ENCODE measurements at regions not wholly inside any gene's neighbourhood (a gene's known extent, or its start where the extent isn't known, plus 50 kb on each side); places are given as distances from the start of the nearest gene placed in this dataset.

GRCh38 chr1:195789321-195789720 lies 818.9 kb downstream of the KCNT2 start:
- Histone ChIP-seq H3K36me3 (ENCODE audit: control insufficient read depth in 1 of 2, insufficient read depth in 2 of 2, low read length in 2 of 2) (no peaks in the 10 kb centered on the region), H3K27ac (ENCODE audit: low read depth, low read length) (no peak overlapping the region), H3K4me1 (ENCODE audit: control insufficient read depth in 1 of 2, insufficient read depth in 2 of 2, low read length in 2 of 2) (no peaks in the 10 kb centered on the region), H3K27me3 (ENCODE audit: insufficient read depth, low read length) (no peaks in the 10 kb centered on the region), H3K9me2 (ENCODE audit: insufficient read depth) (no peaks in the 10 kb centered on the region), H3K9me3 (ENCODE audit: control insufficient read depth in 1 of 2, insufficient read depth in 1 of 2, low read depth in 1 of 2, low read length in 2 of 2) (no peaks in the 10 kb centered on the region), H4K20me1 (ENCODE audit: insufficient read depth) (no peaks in the 10 kb centered on the region), H3K9ac (ENCODE audit: low read length) (no peak overlapping the region), H2AFZ (ENCODE audit: low read depth, low read length, poor library complexity, severe bottlenecking) (no peak overlapping the region), H3K4me3 (replicated peaks in 1 of 2; ENCODE audit: low read depth in 1 of 2, low read length in 2 of 2) (no peak overlapping the region), H3K79me2 (ENCODE audit: insufficient read depth, low read length) (no peaks in the 10 kb centered on the region), H3K4me2 (ENCODE audit: low read length) (no peak overlapping the region)
- POLR2A ChIA-PET = no interaction called here
- RAD21 ChIA-PET (ENCODE audit: low non-redundant PET in 1 of 2, low total read pairs in 2 of 2, uncharacterized antibody in 2 of 2, unreplicated experiment in 2 of 2) = no interaction called here
- DNase-seq (ENCODE audit: low read depth, low spot score) (no peak), ATAC-seq (no peak)
- no TSS peak for BruUV-seq (replicated peaks)
- TF ChIP-seq RAD21 (IDR thresholded peaks at IDR 0.05; ENCODE audit: low read depth) (no peak), SIN3A (IDR thresholded peaks at IDR 0.05; ENCODE audit: low read depth) (no peak), CTCF (IDR thresholded peaks at IDR 0.05 in 2 of 3, conservative IDR thresholded peaks at IDR 0.05 in 1 of 3; ENCODE audit: borderline replicate concordance in 1 of 3, insufficient read depth in 1 of 3, low read depth in 2 of 3, low read length in 2 of 3) (no peak), FOSL1 (IDR thresholded peaks at IDR 0.05; ENCODE audit: low read depth) (no peak), EZH2 (IDR thresholded peaks at IDR 0.05) (no peak), JUND (IDR thresholded peaks at IDR 0.05) (no peak), SRF (IDR thresholded peaks at IDR 0.05; ENCODE audit: low read depth) (no peak), SP1 (IDR thresholded peaks at IDR 0.05; ENCODE audit: low read depth) (no peak), ZFX (IDR thresholded peaks at IDR 0.05) (no peak), POLR2AphosphoS5 (IDR thresholded peaks at IDR 0.05; ENCODE audit: low read depth, low read length) (no peak), ATF3 (IDR thresholded peaks at IDR 0.05) (no peak), TCF7L2 (IDR thresholded peaks at IDR 0.05; ENCODE audit: borderline replicate concordance, extremely low read depth, insufficient read depth, insufficient read length) (no peak), YY1 (IDR thresholded peaks at IDR 0.05; ENCODE audit: extremely low read depth, insufficient replicate concordance, low read depth, low read length) (no peak)
- TF ChIP-seq, protein P1, sequence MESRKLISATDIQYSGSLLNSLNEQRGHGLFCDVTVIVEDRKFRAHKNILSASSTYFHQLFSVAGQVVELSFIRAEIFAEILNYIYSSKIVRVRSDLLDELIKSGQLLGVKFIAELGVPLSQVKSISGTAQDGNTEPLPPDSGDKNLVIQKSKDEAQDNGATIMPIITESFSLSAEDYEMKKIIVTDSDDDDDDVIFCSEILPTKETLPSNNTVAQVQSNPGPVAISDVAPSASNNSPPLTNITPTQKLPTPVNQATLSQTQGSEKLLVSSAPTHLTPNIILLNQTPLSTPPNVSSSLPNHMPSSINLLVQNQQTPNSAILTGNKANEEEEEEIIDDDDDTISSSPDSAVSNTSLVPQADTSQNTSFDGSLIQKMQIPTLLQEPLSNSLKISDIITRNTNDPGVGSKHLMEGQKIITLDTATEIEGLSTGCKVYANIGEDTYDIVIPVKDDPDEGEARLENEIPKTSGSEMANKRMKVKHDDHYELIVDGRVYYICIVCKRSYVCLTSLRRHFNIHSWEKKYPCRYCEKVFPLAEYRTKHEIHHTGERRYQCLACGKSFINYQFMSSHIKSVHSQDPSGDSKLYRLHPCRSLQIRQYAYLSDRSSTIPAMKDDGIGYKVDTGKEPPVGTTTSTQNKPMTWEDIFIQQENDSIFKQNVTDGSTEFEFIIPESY (IDR thresholded peaks at IDR 0.05; ENCODE audit: extremely low read depth, insufficient replicate concordance, low read length) = no peak
- TF ChIP-seq, protein P2, sequence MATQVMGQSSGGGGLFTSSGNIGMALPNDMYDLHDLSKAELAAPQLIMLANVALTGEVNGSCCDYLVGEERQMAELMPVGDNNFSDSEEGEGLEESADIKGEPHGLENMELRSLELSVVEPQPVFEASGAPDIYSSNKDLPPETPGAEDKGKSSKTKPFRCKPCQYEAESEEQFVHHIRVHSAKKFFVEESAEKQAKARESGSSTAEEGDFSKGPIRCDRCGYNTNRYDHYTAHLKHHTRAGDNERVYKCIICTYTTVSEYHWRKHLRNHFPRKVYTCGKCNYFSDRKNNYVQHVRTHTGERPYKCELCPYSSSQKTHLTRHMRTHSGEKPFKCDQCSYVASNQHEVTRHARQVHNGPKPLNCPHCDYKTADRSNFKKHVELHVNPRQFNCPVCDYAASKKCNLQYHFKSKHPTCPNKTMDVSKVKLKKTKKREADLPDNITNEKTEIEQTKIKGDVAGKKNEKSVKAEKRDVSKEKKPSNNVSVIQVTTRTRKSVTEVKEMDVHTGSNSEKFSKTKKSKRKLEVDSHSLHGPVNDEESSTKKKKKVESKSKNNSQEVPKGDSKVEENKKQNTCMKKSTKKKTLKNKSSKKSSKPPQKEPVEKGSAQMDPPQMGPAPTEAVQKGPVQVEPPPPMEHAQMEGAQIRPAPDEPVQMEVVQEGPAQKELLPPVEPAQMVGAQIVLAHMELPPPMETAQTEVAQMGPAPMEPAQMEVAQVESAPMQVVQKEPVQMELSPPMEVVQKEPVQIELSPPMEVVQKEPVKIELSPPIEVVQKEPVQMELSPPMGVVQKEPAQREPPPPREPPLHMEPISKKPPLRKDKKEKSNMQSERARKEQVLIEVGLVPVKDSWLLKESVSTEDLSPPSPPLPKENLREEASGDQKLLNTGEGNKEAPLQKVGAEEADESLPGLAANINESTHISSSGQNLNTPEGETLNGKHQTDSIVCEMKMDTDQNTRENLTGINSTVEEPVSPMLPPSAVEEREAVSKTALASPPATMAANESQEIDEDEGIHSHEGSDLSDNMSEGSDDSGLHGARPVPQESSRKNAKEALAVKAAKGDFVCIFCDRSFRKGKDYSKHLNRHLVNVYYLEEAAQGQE (IDR thresholded peaks at IDR 0.05; ENCODE audit: low read depth) = no peak
- intact Hi-C loops (cut with micrococcal nuclease) = no loop called here
- CTCF ChIA-PET = no interaction called here

Measured in HCT116 (cell line).